Thoracic aorta (tissue), 2 donors: ENCODE measurements at regions not wholly inside any gene's neighbourhood (a gene's known extent, or its start where the extent isn't known, plus 50 kb on each side); places are given as distances from the start of the nearest gene placed in this dataset.

Source experiments
- ATAC-seq: fragments of 150-250 bp; one replicate; pipeline ENCODE4 v1.8.0; 2017; ENCODE audit warnings: low read depth; ENCODE audit not compliant: insufficient number of reproducible peaks, low FRiP score
- DNase-seq: peaks from one replicate; pipeline ENCODE4 v3.0.0-alpha.2; 2020; ENCODE audit warnings: low spot score
- H3K27ac ChIP-seq, 2 donors: fragments of 200-600 bp; sonication (generic); 1 replicate in 1 of 2; 2 replicates in 1 of 2; pipeline ENCODE4 v1.5.1; 2016; ENCODE audit warnings: mild to moderate bottlenecking in 2 of 2, moderate library complexity in 2 of 2
- H3K27me3 ChIP-seq: fragments of 200-600 bp; sonication (generic); replicated peaks from 2 replicates; pipeline ENCODE4 v1.6.0; 2016; ENCODE audit warnings: mild to moderate bottlenecking; ENCODE audit not compliant: insufficient read depth
- H3K36me3 ChIP-seq: fragments of 200-600 bp; sonication (generic); one replicate; pipeline ENCODE4 v1.5.1; 2016
- H3K4me1 ChIP-seq, 2 donors: fragments of 200-600 bp; sonication (generic); 1 replicate in 1 of 2; 2 replicates in 1 of 2; pipeline versions ENCODE4 v1.5.1 to v1.6.0; 2016; ENCODE audit warnings: low read depth in 2 of 2, mild to moderate bottlenecking in 1 of 2; ENCODE audit not compliant: control insufficient read depth in 1 of 2
- H3K4me3 ChIP-seq: fragments of 200-600 bp; sonication (generic); 2 replicates; pipeline ENCODE4 v1.5.1; 2016; ENCODE audit warnings: mild to moderate bottlenecking
- H3K9me3 ChIP-seq: fragments of 200-600 bp; sonication (generic); 2 replicates; pipeline ENCODE4 v1.5.1; 2016
- CTCF ChIP-seq: fragments of 200-600 bp; sonication (generic); IDR thresholded peaks from one replicate; pipeline ENCODE4 v1.5.1; 2019; ENCODE audit warnings: antibody characterized with exemption

GRCh38 chr14:51454351-51454750 lies 197.4 kb upstream of the FRMD6 start:
- Histone ChIP-seq H3K4me3 (no peak overlapping the region), H3K4me1 (no peaks in the 10 kb centered on the region), H3K27ac (no peak overlapping the region), H3K36me3 (no peaks in the 10 kb centered on the region), H3K27me3 (no peaks in the 10 kb centered on the region), H3K9me3 (no peaks in the 10 kb centered on the region)
- ATAC-seq (no peak), DNase-seq (no peak)
- TF ChIP-seq CTCF: no peak

GRCh38 chr14:51455041-51455835 lies 196.5 kb upstream of the FRMD6 start:
- Histone ChIP-seq H3K9me3 (no peaks in the 10 kb centered on the region), H3K4me1 (no peaks in the 10 kb centered on the region), H3K27me3 (no peaks in the 10 kb centered on the region), H3K36me3 (no peaks in the 10 kb centered on the region), H3K27ac (no peak overlapping the region), H3K4me3 (no peak overlapping the region)
- TF ChIP-seq CTCF: no peak
- ATAC-seq: no peak
- no peak for DNase-seq

- Histone ChIP-seq H3K27ac (no peak overlapping the region), H3K9me3 (no peaks in the 10 kb centered on the region), H3K4me3 (no peak overlapping the region), H3K27me3 (no peaks in the 10 kb centered on the region), H3K4me1 (no peaks in the 10 kb centered on the region), H3K36me3 (no peaks in the 10 kb centered on the region)
- no peak for TF ChIP-seq CTCF
- no peak for ATAC-seq
- DNase-seq: no peak
Measured at GRCh38 chr14:51457843-51458562, 193.7 kb upstream of the FRMD6 start.

GRCh38 chr14:51458563-51458955 lies 193.2 kb upstream of the FRMD6 start:
- DNase-seq (no peak), ATAC-seq (no peak)
- Histone ChIP-seq H3K9me3 (no peaks in the 10 kb centered on the region), H3K27ac (no peak overlapping the region), H3K36me3 (no peaks in the 10 kb centered on the region), H3K4me3 (no peak overlapping the region), H3K4me1 (no peaks in the 10 kb centered on the region), H3K27me3 (no peaks in the 10 kb centered on the region)
- no peak for TF ChIP-seq CTCF

GRCh38 chr14:51460011-51460410 lies 191.7 kb upstream of the FRMD6 start:
- ATAC-seq (no peak), DNase-seq (no peak)
- no peaks in the 10 kb centered on the region for H3K27me3 ChIP-seq
- H3K36me3 ChIP-seq: no peaks in the 10 kb centered on the region
- H3K27ac ChIP-seq: no peak overlapping the region
- H3K4me1 ChIP-seq: no peaks in the 10 kb centered on the region
- H3K4me3 ChIP-seq: no peak overlapping the region
- TF ChIP-seq CTCF: no peak
- H3K9me3 ChIP-seq: no peaks in the 10 kb centered on the region
